Osteocyte (in vitro differentiated cells): ENCODE measurements at regions not wholly inside any gene's neighbourhood (a gene's known extent, or its start where the extent isn't known, plus 50 kb on each side); places are given as distances from the start of the nearest gene placed in this dataset.
"Not testable (repeated sequence)": the region's sequence is repeated elsewhere in the genome, so short reads cannot be mapped to it uniquely, and the experiment has no call there.

Experiments used
- DNase-seq: peaks from one replicate; pipeline ENCODE4 v3.0.0; 2021; ENCODE audit warnings: mixed read lengths; ENCODE audit not compliant: unreplicated experiment; ENCODE audit errors: extremely low spot score
- H3K27ac Mint-ChIP-seq: one replicate; pipeline ENCODE4 v1.8.0; 2021; ENCODE audit warnings: mild to moderate bottlenecking, mixed read lengths; ENCODE audit not compliant: unreplicated experiment
- H3K27me3 Mint-ChIP-seq: one replicate; pipeline ENCODE4 v1.8.0; 2021; ENCODE audit warnings: mixed read lengths; ENCODE audit not compliant: unreplicated experiment
- H3K36me3 Mint-ChIP-seq: one replicate; pipeline ENCODE4 v1.8.0; 2021; ENCODE audit warnings: mixed read lengths; ENCODE audit not compliant: unreplicated experiment
- H3K4me1 Mint-ChIP-seq: one replicate; pipeline ENCODE4 v1.8.0; 2021; ENCODE audit warnings: mixed read lengths; ENCODE audit not compliant: unreplicated experiment
- H3K4me3 Mint-ChIP-seq: one replicate; pipeline ENCODE4 v1.8.0; 2021; ENCODE audit warnings: mild to moderate bottlenecking, moderate library complexity, mixed read lengths; ENCODE audit not compliant: unreplicated experiment
- H3K9me3 Mint-ChIP-seq: one replicate; pipeline ENCODE4 v1.8.0; 2021; ENCODE audit warnings: mixed read lengths; ENCODE audit not compliant: unreplicated experiment

GRCh38 chr1:797649-798048 lies 111.2 kb upstream of the OR4F16 start:
- not testable (repeated sequence) for H3K4me1 Mint-ChIP-seq, H3K36me3 Mint-ChIP-seq, DNase-seq, H3K4me3 Mint-ChIP-seq, H3K27me3 Mint-ChIP-seq, H3K9me3 Mint-ChIP-seq, H3K27ac Mint-ChIP-seq

GRCh38 chr1:800397-800796 lies 113.9 kb upstream of the OR4F16 start:
- H3K27me3 Mint-ChIP-seq, H3K4me3 Mint-ChIP-seq, H3K9me3 Mint-ChIP-seq, DNase-seq, H3K27ac Mint-ChIP-seq, H3K36me3 Mint-ChIP-seq, H3K4me1 Mint-ChIP-seq: not testable (repeated sequence)

- not testable (repeated sequence) for H3K36me3 Mint-ChIP-seq, H3K4me1 Mint-ChIP-seq, H3K9me3 Mint-ChIP-seq, H3K27ac Mint-ChIP-seq, H3K27me3 Mint-ChIP-seq, H3K4me3 Mint-ChIP-seq, DNase-seq
Measured at GRCh38 chr1:804378-805115, 118.1 kb upstream of the OR4F16 start.

GRCh38 chr1:805310-805709 lies 118.4 kb upstream of the SAMD11 start:
- not testable (repeated sequence) for H3K9me3 Mint-ChIP-seq

GRCh38 chr1:807066-807465 lies 116.7 kb upstream of the SAMD11 start:
- H3K27ac Mint-ChIP-seq, H3K36me3 Mint-ChIP-seq, H3K9me3 Mint-ChIP-seq, H3K27me3 Mint-ChIP-seq, DNase-seq, H3K4me1 Mint-ChIP-seq, H3K4me3 Mint-ChIP-seq: not testable (repeated sequence)

More at GRCh38 chr1:805310-805709, 118.4 kb upstream of the SAMD11 start:
- not testable (repeated sequence) for H3K27me3 Mint-ChIP-seq, H3K4me1 Mint-ChIP-seq, H3K36me3 Mint-ChIP-seq, DNase-seq, H3K4me3 Mint-ChIP-seq, H3K27ac Mint-ChIP-seq

GRCh38 chr1:807699-808390 lies 115.9 kb upstream of the SAMD11 start:
- not testable (repeated sequence) for H3K4me1 Mint-ChIP-seq, H3K36me3 Mint-ChIP-seq, H3K4me3 Mint-ChIP-seq, H3K9me3 Mint-ChIP-seq, H3K27me3 Mint-ChIP-seq, DNase-seq, H3K27ac Mint-ChIP-seq

GRCh38 chr1:810949-811348 lies 112.8 kb upstream of the SAMD11 start:
- not testable (repeated sequence) for H3K4me3 Mint-ChIP-seq, DNase-seq, H3K36me3 Mint-ChIP-seq, H3K4me1 Mint-ChIP-seq, H3K27me3 Mint-ChIP-seq, H3K27ac Mint-ChIP-seq, H3K9me3 Mint-ChIP-seq

GRCh38 chr1:812535-813127 lies 111.1 kb upstream of the SAMD11 start:
- not testable (repeated sequence) for H3K4me3 Mint-ChIP-seq, H3K27me3 Mint-ChIP-seq, DNase-seq, H3K27ac Mint-ChIP-seq, H3K36me3 Mint-ChIP-seq, H3K9me3 Mint-ChIP-seq, H3K4me1 Mint-ChIP-seq

- H3K27ac Mint-ChIP-seq, DNase-seq, H3K36me3 Mint-ChIP-seq, H3K4me1 Mint-ChIP-seq, H3K27me3 Mint-ChIP-seq, H3K9me3 Mint-ChIP-seq, H3K4me3 Mint-ChIP-seq: not testable (repeated sequence)
Measured at GRCh38 chr1:814543-814942, 109.2 kb upstream of the SAMD11 start.

- not testable (repeated sequence) for DNase-seq, H3K27me3 Mint-ChIP-seq, H3K9me3 Mint-ChIP-seq, H3K4me1 Mint-ChIP-seq, H3K4me3 Mint-ChIP-seq, H3K27ac Mint-ChIP-seq, H3K36me3 Mint-ChIP-seq
Measured at GRCh38 chr1:815147-815922, 108.4 kb upstream of the SAMD11 start.

GRCh38 chr1:817071-817599 lies 106.6 kb upstream of the SAMD11 start:
- not testable (repeated sequence) for H3K27me3 Mint-ChIP-seq, H3K36me3 Mint-ChIP-seq, H3K9me3 Mint-ChIP-seq, H3K4me3 Mint-ChIP-seq, H3K4me1 Mint-ChIP-seq, H3K27ac Mint-ChIP-seq, DNase-seq
